Gastroesophageal sphincter (tissue), 3 donors: ENCODE measurements at regions not wholly inside any gene's neighbourhood (a gene's known extent, or its start where the extent isn't known, plus 50 kb on each side); places are given as distances from the start of the nearest gene placed in this dataset.

Source experiments
- POLR2A ChIP-seq, 2 donors: fragments of 450-650 bp; IDR thresholded peaks; one replicate each; pipeline ENCODE4 v1.6.1; 2017; ENCODE audit warnings: antibody characterized with exemption in 2 of 2, mild to moderate bottlenecking in 2 of 2, moderate library complexity in 1 of 2
- TF ChIP-seq, protein P1 (sequence below), 4 experiments: fragments of 200-600 bp in 2 of 4; fragments of 450-650 bp in 2 of 4; sonication (generic) in 1 of 4; IDR thresholded peaks; one replicate each; pipeline ENCODE4 v1.5.1; 2017 to 2019; ENCODE audit warnings: antibody characterized with exemption in 4 of 4, mild to moderate bottlenecking in 2 of 4, moderate library complexity in 2 of 4

GRCh38 chr3:109984976-109985375 is 647.6 kb upstream of the DPPA4 start:
- TF ChIP-seq POLR2A (IDR thresholded peaks at IDR 0.05): no peak
- TF ChIP-seq, protein P1, sequence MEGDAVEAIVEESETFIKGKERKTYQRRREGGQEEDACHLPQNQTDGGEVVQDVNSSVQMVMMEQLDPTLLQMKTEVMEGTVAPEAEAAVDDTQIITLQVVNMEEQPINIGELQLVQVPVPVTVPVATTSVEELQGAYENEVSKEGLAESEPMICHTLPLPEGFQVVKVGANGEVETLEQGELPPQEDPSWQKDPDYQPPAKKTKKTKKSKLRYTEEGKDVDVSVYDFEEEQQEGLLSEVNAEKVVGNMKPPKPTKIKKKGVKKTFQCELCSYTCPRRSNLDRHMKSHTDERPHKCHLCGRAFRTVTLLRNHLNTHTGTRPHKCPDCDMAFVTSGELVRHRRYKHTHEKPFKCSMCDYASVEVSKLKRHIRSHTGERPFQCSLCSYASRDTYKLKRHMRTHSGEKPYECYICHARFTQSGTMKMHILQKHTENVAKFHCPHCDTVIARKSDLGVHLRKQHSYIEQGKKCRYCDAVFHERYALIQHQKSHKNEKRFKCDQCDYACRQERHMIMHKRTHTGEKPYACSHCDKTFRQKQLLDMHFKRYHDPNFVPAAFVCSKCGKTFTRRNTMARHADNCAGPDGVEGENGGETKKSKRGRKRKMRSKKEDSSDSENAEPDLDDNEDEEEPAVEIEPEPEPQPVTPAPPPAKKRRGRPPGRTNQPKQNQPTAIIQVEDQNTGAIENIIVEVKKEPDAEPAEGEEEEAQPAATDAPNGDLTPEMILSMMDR (IDR thresholded peaks at IDR 0.05): no peak
